ENCODE measurements at regions not wholly inside any gene's neighbourhood (a gene's known extent, or its start where the extent isn't known, plus 50 kb on each side); places are given as distances from the start of the nearest gene placed in this dataset.

GRCh38 chr3:30986551-30986950, 92.1 kb upstream of the GADL1 start:
- Histone ChIP-seq H3K4me3 (ENCODE audit: low read depth, low read length) (no peak overlapping the region), H3K23ac (ENCODE audit: low read length) (no peak overlapping the region), H4K91ac (ENCODE audit: low read depth, low read length) (peak overlapping the region; percentile 14), H3K18ac (ENCODE audit: low read length) (no peak overlapping the region), H2AK5ac (ENCODE audit: low read length) (no peak overlapping the region), H4K12ac (ENCODE audit: low read depth, low read length) (no peak overlapping the region), H3K14ac (ENCODE audit: low read length) (peak overlapping the region; percentile 61), H3K79me2 (ENCODE audit: control insufficient read depth, insufficient read depth, low read length, poor library complexity) (no peaks in the 10 kb centered on the region), H3K9ac (ENCODE audit: low read length) (no peak overlapping the region), H4K8ac (ENCODE audit: low read depth, low read length) (no peak overlapping the region), H3K27me3 (ENCODE audit: insufficient read depth, low read length) (no peaks in the 10 kb centered on the region), H2BK120ac (ENCODE audit: insufficient read depth, low read length, poor library complexity) (peak overlapping the region; percentile 72), H2BK12ac (ENCODE audit: low read length) (peak overlapping the region; percentile 84), H3K9me3 (ENCODE audit: insufficient read depth, low read depth, low read length) (no peaks in the 10 kb centered on the region), H3K4me1 (ENCODE audit: control insufficient read depth in 1 of 2, insufficient read depth in 2 of 2, low read length in 2 of 2) (no peaks in the 10 kb centered on the region), H2AFZ (ENCODE audit: insufficient read depth, low read length, poor library complexity) (no peak overlapping the region), H3K4me2 (ENCODE audit: low read length) (no peak overlapping the region), H3K79me1 (ENCODE audit: low read length) (peaks cover 2% of the 10 kb centered on the region), H3K4ac (ENCODE audit: low read depth, low read length) (no peak overlapping the region), H3K36me3 (ENCODE audit: control insufficient read depth in 1 of 2, insufficient read depth in 2 of 2, low read length in 2 of 2) (no peaks in the 10 kb centered on the region), H2BK5ac (ENCODE audit: low read depth, low read length, poor library complexity) (no peak overlapping the region), H3K27ac (ENCODE audit: low read depth, low read length) (no peak overlapping the region)
- WGBS (ENCODE audit: extremely low coverage, insufficient coverage, insufficient read length): no CpG with 5 or more reads among the region's 3 CpGs
- no peak for DNase-seq

GRCh38 chr3:30988769-30989168, 94.3 kb upstream of the GADL1 start:
- peaks cover 4% of the 10 kb centered on the region for H3K9me3 ChIP-seq (ENCODE audit: insufficient read depth, low read depth, low read length)
- no peaks in the 10 kb centered on the region for H3K4me1 ChIP-seq (ENCODE audit: control insufficient read depth in 1 of 2, insufficient read depth in 2 of 2, low read length in 2 of 2)
- H3K23ac ChIP-seq (ENCODE audit: low read length): no peak overlapping the region
- H2BK120ac ChIP-seq (ENCODE audit: insufficient read depth, low read length, poor library complexity): no peak overlapping the region
- no peak overlapping the region for H2AFZ ChIP-seq (ENCODE audit: insufficient read depth, low read length, poor library complexity)
- H3K4ac ChIP-seq (ENCODE audit: low read depth, low read length): no peak overlapping the region
- H3K36me3 ChIP-seq (ENCODE audit: control insufficient read depth in 1 of 2, insufficient read depth in 2 of 2, low read length in 2 of 2): no peaks in the 10 kb centered on the region
- 100% methylated on average over 1 of the region's 3 CpGs for WGBS (ENCODE audit: extremely low coverage, insufficient coverage, insufficient read length)
- no peak overlapping the region for H2BK5ac ChIP-seq (ENCODE audit: low read depth, low read length, poor library complexity)
- H3K4me2 ChIP-seq (ENCODE audit: low read length): no peak overlapping the region
- H2AK5ac ChIP-seq (ENCODE audit: low read length): no peak overlapping the region
- no peaks in the 10 kb centered on the region for H3K27me3 ChIP-seq (ENCODE audit: insufficient read depth, low read length)
- H4K12ac ChIP-seq (ENCODE audit: low read depth, low read length): no peak overlapping the region
- no peak overlapping the region for H3K14ac ChIP-seq (ENCODE audit: low read length)
- H3K79me2 ChIP-seq (ENCODE audit: control insufficient read depth, insufficient read depth, low read length, poor library complexity): no peaks in the 10 kb centered on the region
- no peak overlapping the region for H3K18ac ChIP-seq (ENCODE audit: low read length)
- no peak for DNase-seq
- no peak overlapping the region for H3K27ac ChIP-seq (ENCODE audit: low read depth, low read length)
- no peak overlapping the region for H4K8ac ChIP-seq (ENCODE audit: low read depth, low read length)
- no peak overlapping the region for H4K91ac ChIP-seq (ENCODE audit: low read depth, low read length)
- peaks cover 2% of the 10 kb centered on the region for H3K79me1 ChIP-seq (ENCODE audit: low read length)
- no peak overlapping the region for H3K9ac ChIP-seq (ENCODE audit: low read length)
- no peak overlapping the region for H2BK12ac ChIP-seq (ENCODE audit: low read length)
- H3K4me3 ChIP-seq (ENCODE audit: low read depth, low read length): no peak overlapping the region

GRCh38 chr3:30989276-30990030, 95.0 kb upstream of the GADL1 start:
- Histone ChIP-seq H2BK12ac (ENCODE audit: low read length) (no peak overlapping the region), H2BK5ac (ENCODE audit: low read depth, low read length, poor library complexity) (no peak overlapping the region), H3K4me3 (ENCODE audit: low read depth, low read length) (no peak overlapping the region), H2AFZ (ENCODE audit: insufficient read depth, low read length, poor library complexity) (no peak overlapping the region), H2BK120ac (ENCODE audit: insufficient read depth, low read length, poor library complexity) (no peak overlapping the region), H4K8ac (ENCODE audit: low read depth, low read length) (no peak overlapping the region), H3K4me1 (ENCODE audit: control insufficient read depth in 1 of 2, insufficient read depth in 2 of 2, low read length in 2 of 2) (no peaks in the 10 kb centered on the region), H3K79me1 (ENCODE audit: low read length) (peaks cover 2% of the 10 kb centered on the region), H3K36me3 (ENCODE audit: control insufficient read depth in 1 of 2, insufficient read depth in 2 of 2, low read length in 2 of 2) (no peaks in the 10 kb centered on the region), H3K14ac (ENCODE audit: low read length) (no peak overlapping the region), H3K9me3 (ENCODE audit: insufficient read depth, low read depth, low read length) (peaks cover 4% of the 10 kb centered on the region), H3K27ac (ENCODE audit: low read depth, low read length) (no peak overlapping the region), H3K4ac (ENCODE audit: low read depth, low read length) (no peak overlapping the region), H3K79me2 (ENCODE audit: control insufficient read depth, insufficient read depth, low read length, poor library complexity) (no peaks in the 10 kb centered on the region), H3K4me2 (ENCODE audit: low read length) (no peak overlapping the region), H4K91ac (ENCODE audit: low read depth, low read length) (no peak overlapping the region), H3K27me3 (ENCODE audit: insufficient read depth, low read length) (no peaks in the 10 kb centered on the region), H2AK5ac (ENCODE audit: low read length) (no peak overlapping the region), H3K9ac (ENCODE audit: low read length) (no peak overlapping the region), H3K23ac (ENCODE audit: low read length) (no peak overlapping the region), H3K18ac (ENCODE audit: low read length) (no peak overlapping the region), H4K12ac (ENCODE audit: low read depth, low read length) (no peak overlapping the region)
- no peak for DNase-seq
- WGBS (ENCODE audit: extremely low coverage, insufficient coverage, insufficient read length): no CpG with 5 or more reads among the region's 2 CpGs

- no peak overlapping the region for H3K4ac ChIP-seq (ENCODE audit: low read depth, low read length)
- H2BK5ac ChIP-seq (ENCODE audit: low read depth, low read length, poor library complexity): no peak overlapping the region
- H2BK12ac ChIP-seq (ENCODE audit: low read length): no peak overlapping the region
- H3K36me3 ChIP-seq (ENCODE audit: control insufficient read depth in 1 of 2, insufficient read depth in 2 of 2, low read length in 2 of 2): no peaks in the 10 kb centered on the region
- H3K4me2 ChIP-seq (ENCODE audit: low read length): no peak overlapping the region
- H3K27me3 ChIP-seq (ENCODE audit: insufficient read depth, low read length): no peaks in the 10 kb centered on the region
- H3K9me3 ChIP-seq (ENCODE audit: insufficient read depth, low read depth, low read length): peaks cover 7% of the 10 kb centered on the region
- no peak overlapping the region for H4K8ac ChIP-seq (ENCODE audit: low read depth, low read length)
- no peak overlapping the region for H2BK120ac ChIP-seq (ENCODE audit: insufficient read depth, low read length, poor library complexity)
- H4K91ac ChIP-seq (ENCODE audit: low read depth, low read length): no peak overlapping the region
- no peak overlapping the region for H2AFZ ChIP-seq (ENCODE audit: insufficient read depth, low read length, poor library complexity)
- peaks cover 2% of the 10 kb centered on the region for H3K79me1 ChIP-seq (ENCODE audit: low read length)
- H2AK5ac ChIP-seq (ENCODE audit: low read length): no peak overlapping the region
- H3K4me1 ChIP-seq (ENCODE audit: control insufficient read depth in 1 of 2, insufficient read depth in 2 of 2, low read length in 2 of 2): no peaks in the 10 kb centered on the region
- H3K14ac ChIP-seq (ENCODE audit: low read length): no peak overlapping the region
- H3K4me3 ChIP-seq (ENCODE audit: low read depth, low read length): no peak overlapping the region
- no peak overlapping the region for H3K18ac ChIP-seq (ENCODE audit: low read length)
- no peak for DNase-seq
- no peaks in the 10 kb centered on the region for H3K79me2 ChIP-seq (ENCODE audit: control insufficient read depth, insufficient read depth, low read length, poor library complexity)
- no peak overlapping the region for H3K9ac ChIP-seq (ENCODE audit: low read length)
- no peak overlapping the region for H3K23ac ChIP-seq (ENCODE audit: low read length)
- no peak overlapping the region for H3K27ac ChIP-seq (ENCODE audit: low read depth, low read length)
- WGBS (ENCODE audit: extremely low coverage, insufficient coverage, insufficient read length): no CpG with 5 or more reads among the region's 2 CpGs
- no peak overlapping the region for H4K12ac ChIP-seq (ENCODE audit: low read depth, low read length)
Observed at GRCh38 chr3:30996467-30996866, 102.0 kb upstream of the GADL1 start.

All from trophoblast cell (in vitro differentiated cells and primary cell).